Caco-2 (cell line): ENCODE measurements at regions not wholly inside any gene's neighbourhood (a gene's known extent, or its start where the extent isn't known, plus 50 kb on each side); places are given as distances from the start of the nearest gene placed in this dataset.
A peak's percentile ranks its signal among the peaks of the same experiment; 100 is the strongest.

Source experiments
- BruUV-seq: library from RNA; stranded (reverse); fragments of 400-500 nt; replicated peaks from 2 replicates; lab custom pipeline; 2021; lab: Mats Ljungman, UMichigan
- CTCF ChIA-PET: fragments of 300-600 bp; sonication (Branson Sonifier 250); formaldehyde crosslinking; loops from one replicate; lab custom pipeline; 2022; ENCODE audit warnings: antibody characterized with exemption; lab: Charles Lee
- POLR2A ChIA-PET: fragments of 300-600 bp; sonication (Branson Sonifier 250); formaldehyde crosslinking; loops from one replicate; lab custom pipeline; 2022; ENCODE audit warnings: antibody characterized with exemption; lab: Charles Lee
- DNase-seq, 2 experiments: peaks; one replicate each; pipeline versions ENCODE4 v3.0.0 to v3.0.0-alpha.2; 2020 to 2022
- H3K27me3 ChIP-seq: replicated peaks from 2 replicates; pipeline ENCODE4 v1.6.0; 2011; ENCODE audit warnings: low read length; ENCODE audit not compliant: control insufficient read depth, insufficient read depth
- H3K36me3 ChIP-seq: 2 replicates; pipeline ENCODE4 v1.5.1; 2011; ENCODE audit warnings: low read length; ENCODE audit not compliant: control insufficient read depth, insufficient read depth
- H3K4me1 ChIP-seq: fragments of 250-450 bp; sonication (Bioruptor Pico); 2 replicates; pipeline ENCODE4 v1.5.1; 2020; ENCODE audit warnings: mild to moderate bottlenecking
- H3K4me3 ChIP-seq: 2 replicates; pipeline ENCODE4 v1.5.1; 2011; ENCODE audit warnings: low read depth, mild to moderate bottlenecking, control low read depth, low read length
- H3K9me3 ChIP-seq: fragments of 250-450 bp; sonication (Bioruptor Pico); 2 replicates; pipeline ENCODE4 v1.5.1; 2020; ENCODE audit warnings: mild to moderate bottlenecking, moderate library complexity
- H3K27ac Mint-ChIP-seq: one replicate; pipeline ENCODE4 v1.8.0; 2022; ENCODE audit warnings: mixed read lengths; ENCODE audit not compliant: unreplicated experiment
- H3K27me3 Mint-ChIP-seq: one replicate; pipeline ENCODE4 v1.8.0; 2022; ENCODE audit warnings: mixed read lengths; ENCODE audit not compliant: insufficient read depth, unreplicated experiment
- H3K36me3 Mint-ChIP-seq: one replicate; pipeline ENCODE4 v1.8.0; 2022; ENCODE audit warnings: mild to moderate bottlenecking, mixed read lengths; ENCODE audit not compliant: insufficient read depth, unreplicated experiment
- H3K4me1 Mint-ChIP-seq: one replicate; pipeline ENCODE4 v1.8.0; 2022; ENCODE audit warnings: low read depth, mixed read lengths; ENCODE audit not compliant: unreplicated experiment
- H3K4me3 Mint-ChIP-seq: one replicate; pipeline ENCODE4 v1.8.0; 2022; ENCODE audit warnings: mild to moderate bottlenecking, moderate library complexity, mixed read lengths; ENCODE audit not compliant: unreplicated experiment
- H3K9me3 Mint-ChIP-seq: one replicate; pipeline ENCODE4 v1.8.0; 2022; ENCODE audit warnings: mixed read lengths; ENCODE audit not compliant: unreplicated experiment
- intact Hi-C: fragments of 100-400 bp; cut with micrococcal nuclease; formaldehyde crosslinking; loops from one replicate; pipeline ENCODE4 v1.10.0; 2022; ENCODE audit not compliant: unreplicated experiment
- TF ChIP-seq, protein P1 (sequence below), 2 experiments: fragments of 200-600 bp in 1 of 2; IDR thresholded peaks; 1 replicate in 1 of 2; 2 replicates in 1 of 2; pipeline versions ENCODE4 v1.5.1 to v1.8.0; 2011 to 2022; ENCODE audit warnings: antibody characterized with exemption in 1 of 2, control low read depth in 1 of 2, inconsistent platforms in 1 of 2, low read depth in 1 of 2, low read length in 1 of 2, mild to moderate bottlenecking in 1 of 2, moderate library complexity in 1 of 2; ENCODE audit not compliant: insufficient read depth in 1 of 2, severe bottlenecking in 1 of 2, unreplicated experiment in 1 of 2

DNA sequence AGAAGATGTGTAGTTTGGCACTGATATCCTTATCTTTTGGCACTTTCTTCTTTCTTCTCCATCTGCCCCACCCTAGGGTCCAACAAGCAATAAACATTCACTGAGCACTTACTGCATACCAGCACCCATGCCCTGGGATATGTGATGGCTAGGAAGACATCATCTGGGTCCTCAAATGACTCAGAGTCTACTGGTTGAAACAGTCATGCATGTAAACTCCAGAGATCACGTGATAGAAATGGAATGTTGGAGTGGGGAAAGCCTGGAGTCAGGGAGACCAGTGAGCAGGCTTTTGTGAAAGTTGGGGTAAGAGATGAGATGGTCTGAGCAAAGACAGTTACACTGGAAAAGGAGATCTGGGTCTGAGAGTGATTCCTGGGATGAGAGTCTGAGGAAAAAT lies 724.9 kb upstream of the TENM4 start:
- no peak overlapping the region for H3K4me3 ChIP-seq
- no peaks in the 10 kb centered on the region for H3K27me3 ChIP-seq
- ChIA-PET POLR2A (no interaction called here), CTCF (no interaction called here)
- peaks cover 10% of the 10 kb centered on the region for H3K9me3 Mint-ChIP-seq
- no peaks in the 10 kb centered on the region for H3K9me3 ChIP-seq
- H3K27ac Mint-ChIP-seq: no peak overlapping the region
- no peaks in the 10 kb centered on the region for H3K36me3 ChIP-seq
- H3K4me1 ChIP-seq: no peaks in the 10 kb centered on the region
- TF ChIP-seq, protein P1, sequence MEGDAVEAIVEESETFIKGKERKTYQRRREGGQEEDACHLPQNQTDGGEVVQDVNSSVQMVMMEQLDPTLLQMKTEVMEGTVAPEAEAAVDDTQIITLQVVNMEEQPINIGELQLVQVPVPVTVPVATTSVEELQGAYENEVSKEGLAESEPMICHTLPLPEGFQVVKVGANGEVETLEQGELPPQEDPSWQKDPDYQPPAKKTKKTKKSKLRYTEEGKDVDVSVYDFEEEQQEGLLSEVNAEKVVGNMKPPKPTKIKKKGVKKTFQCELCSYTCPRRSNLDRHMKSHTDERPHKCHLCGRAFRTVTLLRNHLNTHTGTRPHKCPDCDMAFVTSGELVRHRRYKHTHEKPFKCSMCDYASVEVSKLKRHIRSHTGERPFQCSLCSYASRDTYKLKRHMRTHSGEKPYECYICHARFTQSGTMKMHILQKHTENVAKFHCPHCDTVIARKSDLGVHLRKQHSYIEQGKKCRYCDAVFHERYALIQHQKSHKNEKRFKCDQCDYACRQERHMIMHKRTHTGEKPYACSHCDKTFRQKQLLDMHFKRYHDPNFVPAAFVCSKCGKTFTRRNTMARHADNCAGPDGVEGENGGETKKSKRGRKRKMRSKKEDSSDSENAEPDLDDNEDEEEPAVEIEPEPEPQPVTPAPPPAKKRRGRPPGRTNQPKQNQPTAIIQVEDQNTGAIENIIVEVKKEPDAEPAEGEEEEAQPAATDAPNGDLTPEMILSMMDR (IDR thresholded peaks at IDR 0.05; ENCODE audit: insufficient read depth in 1 of 2, low read depth in 1 of 2, low read length in 1 of 2, severe bottlenecking in 1 of 2, unreplicated experiment in 1 of 2): no peak
- peaks cover 3% of the 10 kb centered on the region for H3K27me3 Mint-ChIP-seq
- H3K36me3 Mint-ChIP-seq: no peaks in the 10 kb centered on the region
- BruUV-seq: no TSS peak
- intact Hi-C loops: no loop called here
- no peaks in the 10 kb centered on the region for H3K4me1 Mint-ChIP-seq
- no peak overlapping the region for H3K4me3 Mint-ChIP-seq
- no peak for DNase-seq

DNA sequence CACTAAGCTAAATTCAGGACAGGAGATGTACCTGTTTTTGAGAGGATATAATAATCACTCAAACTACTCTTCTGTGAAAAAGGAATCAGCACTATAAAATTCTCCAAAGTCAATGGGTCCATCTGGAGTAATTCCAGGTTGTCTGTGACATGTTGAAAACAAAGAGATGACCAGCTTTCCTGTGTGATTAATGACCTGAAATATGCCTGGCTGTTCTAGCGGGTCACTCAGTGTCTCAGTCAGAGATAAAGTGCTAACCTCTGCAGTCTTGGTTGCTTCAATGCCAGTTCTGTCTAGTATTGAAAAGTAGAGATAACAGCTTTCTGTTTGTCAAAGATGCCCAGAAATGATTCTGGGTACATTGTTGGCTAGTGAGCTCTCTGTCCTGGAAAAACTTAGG lies 722.6 kb upstream of the TENM4 start:
- no TSS peak for BruUV-seq

DNA sequence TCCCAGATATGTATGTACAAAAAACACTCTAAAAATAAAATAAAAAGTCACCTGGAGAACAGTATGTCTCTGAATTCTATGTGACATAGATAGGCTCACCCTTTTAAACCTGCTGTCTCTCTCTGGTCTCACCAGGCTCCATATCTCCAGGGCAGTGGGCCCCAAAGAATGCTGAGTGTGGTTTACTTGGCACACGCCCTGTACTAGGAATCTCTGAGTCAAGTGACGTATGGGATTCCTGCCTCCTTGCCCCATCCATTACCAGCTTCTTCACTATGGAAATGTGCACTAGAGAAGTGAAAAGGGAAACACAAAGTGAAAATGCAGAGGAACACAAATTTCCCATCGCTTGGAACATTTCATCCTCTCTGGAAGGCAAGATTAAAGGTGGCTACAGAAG lies 722.2 kb upstream of the TENM4 start:
- Mint-ChIP-seq H3K9me3 (no peaks in the 10 kb centered on the region), H3K27ac (no peak overlapping the region), H3K4me3 (no peak overlapping the region), H3K4me1 (no peaks in the 10 kb centered on the region), H3K36me3 (no peaks in the 10 kb centered on the region), H3K27me3 (no peaks in the 10 kb centered on the region)
- DNase-seq: peak; percentile 18 to 47
- no peaks in the 10 kb centered on the region for H3K9me3 ChIP-seq
- H3K4me1 ChIP-seq: no peaks in the 10 kb centered on the region
- POLR2A ChIA-PET: no interaction called here
- no peaks in the 10 kb centered on the region for H3K27me3 ChIP-seq
- no peaks in the 10 kb centered on the region for H3K36me3 ChIP-seq
- TF ChIP-seq, protein P1 (IDR thresholded peaks at IDR 0.05; ENCODE audit: insufficient read depth in 1 of 2, low read depth in 1 of 2, low read length in 1 of 2, severe bottlenecking in 1 of 2, unreplicated experiment in 1 of 2): no peak
- CTCF ChIA-PET: no interaction called here
- no TSS peak for BruUV-seq
- intact Hi-C loops: no loop called here
- no peak overlapping the region for H3K4me3 ChIP-seq

More for the DNA sequence above, 722.6 kb upstream of the TENM4 start:
- Mint-ChIP-seq H3K9me3 (no peaks in the 10 kb centered on the region), H3K4me3 (no peak overlapping the region), H3K4me1 (no peaks in the 10 kb centered on the region), H3K27ac (no peak overlapping the region), H3K36me3 (no peaks in the 10 kb centered on the region), H3K27me3 (no peaks in the 10 kb centered on the region)
- no peaks in the 10 kb centered on the region for H3K4me1 ChIP-seq
- no peaks in the 10 kb centered on the region for H3K36me3 ChIP-seq
- H3K9me3 ChIP-seq: no peaks in the 10 kb centered on the region
- no peak overlapping the region for H3K4me3 ChIP-seq
- intact Hi-C loops: no loop called here
- ChIA-PET CTCF (no interaction called here), POLR2A (no interaction called here)
- no peak for DNase-seq
- TF ChIP-seq, protein P1 (IDR thresholded peaks at IDR 0.05; ENCODE audit: insufficient read depth in 1 of 2, low read depth in 1 of 2, low read length in 1 of 2, severe bottlenecking in 1 of 2, unreplicated experiment in 1 of 2): no peak
- no peaks in the 10 kb centered on the region for H3K27me3 ChIP-seq
